ENCODE measurements at regions not wholly inside any gene's neighbourhood (a gene's known extent, or its start where the extent isn't known, plus 50 kb on each side); places are given as distances from the start of the nearest gene placed in this dataset.

DNA sequence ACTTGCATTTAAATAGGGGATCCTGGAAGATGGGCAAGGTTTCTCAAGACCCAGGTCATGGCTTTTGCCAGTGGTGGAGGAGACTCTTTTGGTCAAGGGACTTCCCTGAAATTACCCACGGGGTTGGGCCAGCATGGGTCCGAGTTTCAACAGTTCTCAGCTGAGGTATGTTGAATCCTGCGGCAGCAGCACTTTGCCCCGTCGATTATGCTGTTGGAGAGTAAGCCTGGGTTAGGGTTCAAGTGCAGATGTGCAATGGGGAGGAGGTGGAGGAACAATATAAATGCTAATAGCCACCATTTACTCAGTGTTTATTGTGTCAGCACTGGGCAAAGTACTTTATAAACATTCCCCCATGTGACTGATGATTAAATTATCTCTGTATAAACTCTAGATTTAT lies 96.0 kb upstream of the GATA6 start:
- 90% methylated on average over 5 of the region's 5 CpGs for WGBS
- Histone ChIP-seq H3K4me3 (no peak overlapping the region), H3K9me3 (no peaks in the 10 kb centered on the region), H3K27ac (no peak overlapping the region), H3K27me3 (no peaks in the 10 kb centered on the region), H3K36me3 (no peaks in the 10 kb centered on the region), H3K4me1 (no peaks in the 10 kb centered on the region)
- TF ChIP-seq, protein P1, sequence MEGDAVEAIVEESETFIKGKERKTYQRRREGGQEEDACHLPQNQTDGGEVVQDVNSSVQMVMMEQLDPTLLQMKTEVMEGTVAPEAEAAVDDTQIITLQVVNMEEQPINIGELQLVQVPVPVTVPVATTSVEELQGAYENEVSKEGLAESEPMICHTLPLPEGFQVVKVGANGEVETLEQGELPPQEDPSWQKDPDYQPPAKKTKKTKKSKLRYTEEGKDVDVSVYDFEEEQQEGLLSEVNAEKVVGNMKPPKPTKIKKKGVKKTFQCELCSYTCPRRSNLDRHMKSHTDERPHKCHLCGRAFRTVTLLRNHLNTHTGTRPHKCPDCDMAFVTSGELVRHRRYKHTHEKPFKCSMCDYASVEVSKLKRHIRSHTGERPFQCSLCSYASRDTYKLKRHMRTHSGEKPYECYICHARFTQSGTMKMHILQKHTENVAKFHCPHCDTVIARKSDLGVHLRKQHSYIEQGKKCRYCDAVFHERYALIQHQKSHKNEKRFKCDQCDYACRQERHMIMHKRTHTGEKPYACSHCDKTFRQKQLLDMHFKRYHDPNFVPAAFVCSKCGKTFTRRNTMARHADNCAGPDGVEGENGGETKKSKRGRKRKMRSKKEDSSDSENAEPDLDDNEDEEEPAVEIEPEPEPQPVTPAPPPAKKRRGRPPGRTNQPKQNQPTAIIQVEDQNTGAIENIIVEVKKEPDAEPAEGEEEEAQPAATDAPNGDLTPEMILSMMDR (IDR thresholded peaks at IDR 0.05), result no peak
- no peak for TF ChIP-seq EP300 (IDR thresholded peaks at IDR 0.05)
- no peak for TF ChIP-seq POLR2A (IDR thresholded peaks at IDR 0.05)
- no peak for TF ChIP-seq POLR2AphosphoS5 (IDR thresholded peaks at IDR 0.05)
- no peak for DNase-seq (ENCODE audit: low spot score in 2 of 2)

DNA sequence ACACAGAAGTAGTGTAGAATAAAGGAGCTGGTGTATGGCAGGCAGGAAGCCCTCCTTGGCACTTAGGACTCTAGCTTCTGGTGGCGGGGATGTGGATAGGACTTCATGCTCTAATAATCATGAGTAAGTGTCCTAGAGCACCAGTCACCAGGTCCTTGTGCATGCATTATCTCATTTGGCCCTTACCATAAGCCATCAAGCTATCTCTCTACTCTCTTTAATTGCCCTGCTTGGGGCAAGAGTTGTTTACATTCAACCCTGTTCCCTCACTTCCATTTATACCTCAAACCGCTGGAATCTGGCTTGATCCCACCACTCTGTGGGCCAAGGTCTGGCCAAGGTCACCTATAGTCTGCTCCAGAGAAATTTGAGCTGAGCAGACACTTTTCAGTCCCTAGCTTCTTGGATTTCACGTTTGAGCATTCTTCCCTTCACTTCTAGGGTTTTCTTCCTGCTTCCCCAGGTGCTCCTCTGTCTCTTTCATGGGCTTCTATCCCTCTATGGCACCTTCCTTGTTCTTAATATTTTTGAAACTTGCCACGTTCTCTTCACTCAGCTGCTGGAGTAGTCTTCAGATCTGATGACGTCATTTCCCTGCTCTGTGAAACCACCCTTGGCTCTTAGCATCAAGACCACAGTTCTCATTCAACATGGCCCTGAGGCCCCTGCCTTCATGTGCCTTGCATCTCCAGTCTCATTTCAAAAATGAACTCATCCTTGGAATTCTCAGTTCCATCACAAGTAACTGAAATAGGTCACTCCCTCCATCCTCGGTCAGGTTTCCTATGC lies 94.9 kb upstream of the GATA6 start:
- Histone ChIP-seq H3K27ac (no peak overlapping the region), H3K9me3 (no peaks in the 10 kb centered on the region), H3K4me1 (no peaks in the 10 kb centered on the region), H3K27me3 (peaks cover 2% of the 10 kb centered on the region), H3K36me3 (no peaks in the 10 kb centered on the region), H3K4me3 (no peak overlapping the region)
- whole genome bisulfite sequencing, result 67% methylated on average over 6 of the region's 6 CpGs
- TF ChIP-seq POLR2AphosphoS5 (IDR thresholded peaks at IDR 0.05), result no peak
- TF ChIP-seq, protein P1 (IDR thresholded peaks at IDR 0.05), result no peak
- TF ChIP-seq EP300 (IDR thresholded peaks at IDR 0.05), result no peak
- TF ChIP-seq POLR2A (IDR thresholded peaks at IDR 0.05), result no peak
- no peak for DNase-seq (ENCODE audit: low spot score in 2 of 2)

GRCh38 chr18:22080035-22080434 lies 89.4 kb upstream of the GATA6 start:
- Histone ChIP-seq H3K4me3 (no peak overlapping the region), H3K27ac (no peak overlapping the region), H3K4me1 (no peaks in the 10 kb centered on the region), H3K27me3 (peaks cover 9% of the 10 kb centered on the region), H3K9me3 (no peaks in the 10 kb centered on the region), H3K36me3 (no peaks in the 10 kb centered on the region)
- no peak for DNase-seq (ENCODE audit: low spot score in 2 of 2)
- WGBS, result 31% methylated on average over 3 of the region's 3 CpGs
- TF ChIP-seq EP300 (IDR thresholded peaks at IDR 0.05), result no peak
- TF ChIP-seq POLR2A (IDR thresholded peaks at IDR 0.05), result no peak
- TF ChIP-seq, protein P1 (IDR thresholded peaks at IDR 0.05), result no peak
- TF ChIP-seq POLR2AphosphoS5 (IDR thresholded peaks at IDR 0.05), result no peak

DNA sequence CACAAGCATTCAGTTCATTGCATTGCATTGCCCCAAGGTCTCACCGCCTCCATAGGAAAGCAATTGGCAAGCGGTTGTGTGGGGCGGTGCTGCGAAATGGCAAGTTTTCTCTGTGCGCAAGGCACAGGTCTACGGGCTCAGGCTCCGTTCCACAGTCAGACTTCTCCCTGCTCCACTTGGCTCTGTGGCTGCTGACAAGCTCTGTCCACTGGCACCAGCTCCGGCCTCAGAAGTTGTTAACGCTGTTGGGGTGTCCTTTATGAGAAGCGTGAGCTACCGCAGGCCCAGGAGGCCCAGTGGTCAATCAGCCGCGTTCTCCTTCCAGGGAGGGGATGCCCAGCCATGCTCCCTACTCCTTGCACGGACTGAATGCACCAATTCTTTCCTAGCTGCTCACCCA lies 87.0 kb upstream of the GATA6 start:
- Histone ChIP-seq H3K27me3 (peaks cover 9% of the 10 kb centered on the region), H3K36me3 (no peaks in the 10 kb centered on the region), H3K4me1 (no peaks in the 10 kb centered on the region), H3K9me3 (no peaks in the 10 kb centered on the region), H3K4me3 (no peak overlapping the region), H3K27ac (no peak overlapping the region)
- 94% methylated on average over 14 of the region's 14 CpGs for WGBS
- TF ChIP-seq EP300 (IDR thresholded peaks at IDR 0.05) (no peak), POLR2AphosphoS5 (IDR thresholded peaks at IDR 0.05) (no peak), POLR2A (IDR thresholded peaks at IDR 0.05) (no peak)
- TF ChIP-seq, protein P1 (IDR thresholded peaks at IDR 0.05), result no peak
- no peak for DNase-seq (ENCODE audit: low spot score in 2 of 2)

DNA sequence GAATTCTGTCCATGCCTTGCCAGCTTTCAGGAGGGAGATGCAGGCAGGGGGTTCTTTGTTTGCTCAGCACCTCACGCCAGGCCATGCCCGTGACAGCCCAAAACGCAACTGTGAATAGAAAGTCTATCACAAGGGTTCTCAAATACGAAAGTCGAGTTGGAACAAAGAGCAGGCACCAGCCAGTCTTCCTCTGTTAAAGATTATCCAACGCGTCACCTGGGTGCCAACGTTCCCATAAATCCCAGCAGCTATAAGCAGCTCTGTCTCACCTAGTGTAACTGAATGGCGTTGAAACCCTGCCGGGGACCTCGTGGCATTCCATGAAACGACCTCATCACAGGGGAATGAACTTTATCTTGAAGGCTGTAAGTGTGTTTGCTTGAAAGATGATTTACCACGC lies 84.8 kb upstream of the GATA6 start:
- H3K9me3 ChIP-seq, result no peaks in the 10 kb centered on the region
- WGBS, result 62% methylated on average over 13 of the region's 13 CpGs

More for the DNA sequence above, 84.8 kb upstream of the GATA6 start:
- TF ChIP-seq, protein P1 (IDR thresholded peaks at IDR 0.05), result no peak
- TF ChIP-seq EP300 (IDR thresholded peaks at IDR 0.05) (no peak), POLR2A (IDR thresholded peaks at IDR 0.05) (no peak), POLR2AphosphoS5 (IDR thresholded peaks at IDR 0.05) (no peak)
- Histone ChIP-seq H3K36me3 (no peaks in the 10 kb centered on the region), H3K27me3 (peaks cover 7% of the 10 kb centered on the region), H3K4me3 (no peak overlapping the region), H3K27ac (no peak overlapping the region), H3K4me1 (no peaks in the 10 kb centered on the region)
- DNase-seq (ENCODE audit: low spot score in 2 of 2), result no peak
